8988T (cell line): ENCODE measurements at regions not wholly inside any gene's neighbourhood (a gene's known extent, or its start where the extent isn't known, plus 50 kb on each side); places are given as distances from the start of the nearest gene placed in this dataset.

ENCODE experiments used
- DNase-seq: peaks from one replicate; pipeline ENCODE4 v3.0.0; 2011

DNA sequence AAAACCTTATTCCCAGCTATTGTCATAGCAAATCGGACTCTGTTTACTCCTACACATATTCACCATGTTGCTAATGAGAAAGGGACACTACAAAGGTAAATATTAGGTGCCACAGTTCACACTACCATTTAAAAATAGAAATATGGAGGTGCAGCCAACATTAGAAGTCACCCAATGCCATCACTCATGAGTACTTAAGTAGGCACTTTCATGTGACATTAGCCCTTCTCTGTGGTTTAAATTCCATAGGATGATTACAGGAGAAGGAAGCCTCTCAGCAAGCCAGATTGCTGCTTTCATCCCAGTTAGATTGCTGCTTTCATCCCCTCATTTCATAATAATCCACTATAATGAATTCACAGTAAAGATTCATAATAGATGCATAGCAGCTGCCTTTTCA is 376.8 kb upstream of the ALCAM start:
- no peak for DNase-seq

- DNase-seq: no peak
Measured at GRCh38 chr3:104990758-104991157, 376.0 kb upstream of the ALCAM start.

DNA sequence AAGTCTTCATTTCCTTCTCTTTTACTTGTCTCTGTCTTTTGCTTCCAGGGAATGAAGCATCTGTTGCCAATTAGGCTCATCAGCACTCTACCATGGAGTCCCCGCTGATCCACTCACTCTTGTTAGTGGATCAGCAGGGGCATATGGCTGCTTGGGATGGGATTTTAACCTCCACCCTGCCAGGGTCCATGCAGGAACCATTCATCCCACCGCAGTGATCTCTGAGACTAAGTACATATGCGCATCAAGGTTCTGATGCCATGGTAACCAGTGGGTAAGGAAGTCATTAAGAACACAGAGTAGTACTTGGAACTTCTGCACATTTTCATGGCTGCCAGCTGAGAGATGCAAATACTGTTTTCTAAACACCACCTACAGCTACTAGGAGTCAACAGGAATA is 374.0 kb upstream of the ALCAM start:
- DNase-seq: no peak

DNA sequence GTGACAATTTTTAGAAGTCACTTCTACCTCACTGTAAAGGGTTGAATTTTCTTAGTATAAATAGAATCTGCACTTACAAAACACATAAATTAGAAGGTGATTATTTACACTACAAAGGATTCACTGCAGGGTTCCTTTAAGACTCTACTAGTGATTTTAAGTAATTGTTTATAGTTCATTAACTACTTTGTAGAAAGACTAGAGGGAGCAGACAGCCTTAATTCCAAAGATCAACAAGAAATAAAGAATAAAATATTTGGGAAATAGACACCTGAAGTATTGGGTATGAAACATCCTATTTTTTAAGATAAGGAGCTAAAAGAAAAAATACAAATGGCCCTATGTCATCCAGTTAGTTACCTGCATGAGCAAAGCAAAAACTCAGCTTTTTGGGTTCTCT is 360.5 kb upstream of the ALCAM start:
- DNase-seq: no peak

- DNase-seq: no peak
Measured at GRCh38 chr3:105013657-105014056, 353.1 kb upstream of the ALCAM start.

- no peak for DNase-seq
Measured at GRCh38 chr3:105014631-105015030, 352.1 kb upstream of the ALCAM start.

DNA sequence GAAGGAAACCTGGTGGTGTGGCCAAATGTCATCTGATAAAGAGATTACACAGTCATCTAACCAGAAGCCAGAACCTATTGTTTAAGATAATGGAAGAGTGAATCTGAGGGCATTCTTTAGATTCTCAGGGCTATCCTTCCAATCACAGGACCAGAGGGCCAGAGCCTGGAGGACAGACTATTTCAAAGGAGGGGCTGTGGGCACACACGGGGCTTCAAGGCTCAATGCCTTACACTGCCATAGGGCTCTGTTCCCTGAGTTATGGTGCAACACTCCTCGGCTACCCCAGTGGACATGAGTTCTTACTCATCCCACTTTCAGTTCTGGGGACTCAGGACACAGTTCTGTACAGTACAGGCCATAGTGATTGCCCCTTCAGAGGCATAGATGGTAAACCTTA is 343.9 kb upstream of the ALCAM start:
- no peak for DNase-seq

DNA sequence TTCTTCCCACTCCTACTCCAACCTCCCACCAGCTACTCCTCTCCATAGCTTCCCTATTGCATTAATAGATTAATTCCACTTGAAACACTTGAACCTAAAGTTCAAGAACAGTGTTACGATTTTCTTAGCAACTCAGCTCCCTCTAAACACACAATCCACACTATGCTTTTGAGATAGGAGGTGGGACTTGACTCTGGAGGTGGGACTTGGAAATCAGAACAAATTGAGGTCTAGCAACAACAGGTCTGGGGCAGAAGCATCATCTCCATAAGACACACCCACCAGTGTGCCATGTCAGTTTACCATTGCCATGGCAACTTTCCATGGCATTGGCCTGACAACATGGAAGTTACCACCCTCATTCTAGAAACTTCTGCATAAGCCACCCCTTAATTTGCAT is 336.5 kb upstream of the ALCAM start:
- no peak for DNase-seq

DNA sequence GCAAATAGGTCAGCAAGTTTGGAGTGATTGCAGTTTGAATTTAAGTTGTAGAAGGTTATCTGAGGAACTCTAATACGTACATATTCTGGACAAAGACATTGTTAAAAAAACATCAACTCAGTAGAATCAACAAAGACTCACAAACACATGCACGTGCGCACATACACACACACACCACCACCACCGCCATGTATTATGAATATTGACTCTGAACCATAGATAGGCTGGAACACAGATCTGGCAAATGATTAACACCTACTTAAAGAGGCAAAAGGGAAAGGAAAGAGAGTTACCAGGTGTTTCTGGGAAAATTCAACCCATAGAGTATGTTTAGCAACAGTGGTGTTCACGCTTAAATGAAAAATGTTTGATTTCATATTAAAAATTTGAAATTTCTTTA is 334.2 kb upstream of the ALCAM start:
- no peak for DNase-seq

GRCh38 chr3:105033081-105033480 is 333.6 kb upstream of the ALCAM start:
- DNase-seq: no peak

DNA sequence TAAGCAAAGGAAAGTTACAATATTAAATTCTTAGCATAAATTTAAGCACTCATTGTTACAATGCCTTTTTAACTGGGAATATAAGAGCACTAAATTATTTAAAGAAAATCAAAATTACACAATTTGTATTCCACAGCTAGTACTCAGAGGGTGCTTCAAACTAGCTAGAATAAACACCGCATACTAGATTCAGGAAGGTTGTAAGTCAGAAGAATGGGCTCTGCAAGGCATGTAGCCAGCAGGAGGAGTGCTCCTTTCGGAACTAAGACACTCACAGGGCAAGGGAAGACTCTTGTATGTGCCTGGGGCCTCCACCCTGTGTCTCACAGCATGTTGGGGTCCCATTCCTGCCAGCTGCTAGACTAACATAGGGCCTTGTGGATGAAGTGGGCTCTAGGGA is 327.7 kb upstream of the ALCAM start:
- no peak for DNase-seq

GRCh38 chr3:105040026-105040622 is 326.6 kb upstream of the ALCAM start:
- DNase-seq: no peak

DNA sequence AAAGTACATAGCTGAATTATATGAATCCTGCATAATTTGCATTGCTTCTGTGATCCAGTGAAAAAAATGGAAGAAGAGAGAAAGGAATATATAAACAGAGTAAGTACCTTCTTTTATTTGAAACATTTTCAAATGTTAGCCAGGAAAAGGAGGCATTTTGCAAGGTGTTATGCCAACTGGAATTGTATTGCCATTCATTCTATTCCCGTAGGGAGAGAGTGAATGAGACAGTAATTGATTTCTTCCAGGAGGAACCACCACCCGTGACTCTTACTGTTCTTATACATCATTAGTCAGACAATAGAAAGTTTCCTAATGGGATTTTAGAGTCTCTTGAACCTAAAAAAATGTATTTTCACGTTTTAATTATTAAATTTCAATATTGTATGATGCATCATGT is 324.1 kb upstream of the ALCAM start:
- no peak for DNase-seq

DNA sequence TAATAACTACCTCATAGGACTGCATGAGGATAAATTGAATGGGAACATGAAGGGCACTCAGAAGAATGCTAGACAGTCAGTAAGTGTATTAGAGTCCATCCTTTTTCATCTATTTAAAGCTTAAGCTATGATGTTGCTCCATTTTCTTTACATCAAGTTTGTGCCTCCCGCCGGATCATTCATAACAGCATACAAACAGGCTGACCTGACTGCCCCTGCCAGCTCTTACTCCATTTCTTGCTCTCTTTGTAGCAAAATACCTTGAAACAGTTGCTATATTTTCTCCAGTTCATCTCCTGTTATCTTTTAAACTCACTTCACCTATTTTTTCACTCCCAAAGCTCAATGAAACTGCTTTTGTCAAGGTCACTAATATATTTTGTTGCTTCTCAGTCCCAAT is 315.6 kb upstream of the ALCAM start:
- DNase-seq: no peak

DNA sequence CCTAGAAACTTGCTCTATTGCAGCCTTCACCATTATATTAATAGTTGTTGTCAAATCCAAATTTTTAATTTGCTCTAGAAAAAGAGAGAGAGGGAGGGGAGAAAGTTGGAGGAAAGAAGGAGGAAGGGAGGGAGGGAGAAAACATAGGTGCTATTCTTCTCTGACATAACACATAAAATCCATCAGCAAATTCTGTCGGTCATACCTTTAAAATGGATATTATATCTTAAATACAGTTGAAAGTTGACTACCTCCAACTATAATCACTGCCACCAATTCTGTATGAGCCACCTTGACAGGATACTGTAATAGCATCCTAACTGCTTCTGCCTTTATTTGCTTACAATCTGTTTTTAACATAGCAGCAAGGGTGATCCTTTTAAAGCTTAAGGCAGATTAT is 314.7 kb upstream of the ALCAM start:
- DNase-seq: no peak

GRCh38 chr3:105062853-105063252 is 303.9 kb upstream of the ALCAM start:
- DNase-seq: no peak

GRCh38 chr3:105065895-105066839 is 300.5 kb upstream of the ALCAM start:
- no peak for DNase-seq

DNA sequence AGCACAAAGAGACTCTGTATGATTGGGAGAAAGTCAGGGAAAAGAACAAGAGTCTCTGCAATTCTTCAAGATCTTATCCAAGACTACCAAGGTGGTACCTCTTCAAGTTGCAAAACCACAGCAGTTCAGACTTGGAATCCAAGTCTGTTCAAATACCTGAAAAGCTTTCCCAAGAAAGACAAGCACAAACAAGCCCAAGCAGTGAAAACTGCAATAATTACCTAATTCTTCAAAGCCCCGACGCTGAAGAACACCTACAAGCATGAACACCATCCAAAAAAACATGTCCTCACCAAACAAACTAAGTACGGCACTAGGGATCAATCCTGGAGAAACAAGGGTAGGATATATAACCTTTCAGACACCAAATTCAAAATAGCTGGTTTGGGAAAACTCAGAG is 299.3 kb upstream of the ALCAM start:
- DNase-seq: no peak

GRCh38 chr3:105077060-105077822 is 289.5 kb upstream of the ALCAM start:
- no peak for DNase-seq

DNA sequence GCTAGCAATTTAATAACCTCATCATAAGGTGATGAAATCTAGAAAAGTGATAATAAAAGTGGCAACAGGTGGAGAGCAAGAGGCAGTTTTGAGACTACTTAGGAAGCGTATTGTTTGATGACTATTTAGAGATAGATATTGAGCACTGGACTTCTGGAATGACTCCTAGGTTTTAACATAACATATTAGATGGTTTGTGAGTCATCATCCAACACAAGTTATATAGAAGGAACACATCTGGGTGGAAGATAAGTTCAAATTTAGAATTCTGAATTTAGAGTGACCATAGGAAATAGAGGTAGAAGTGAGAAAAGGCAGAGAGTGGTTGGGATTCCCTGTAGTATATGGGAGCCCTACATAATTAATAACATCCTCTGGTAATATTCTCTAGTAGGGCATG is 282.8 kb upstream of the ALCAM start:
- no peak for DNase-seq

GRCh38 chr3:105085506-105085905 is 281.2 kb upstream of the ALCAM start:
- no peak for DNase-seq

- DNase-seq: no peak
Measured at GRCh38 chr3:105093371-105094252, 273.1 kb upstream of the ALCAM start.

DNA sequence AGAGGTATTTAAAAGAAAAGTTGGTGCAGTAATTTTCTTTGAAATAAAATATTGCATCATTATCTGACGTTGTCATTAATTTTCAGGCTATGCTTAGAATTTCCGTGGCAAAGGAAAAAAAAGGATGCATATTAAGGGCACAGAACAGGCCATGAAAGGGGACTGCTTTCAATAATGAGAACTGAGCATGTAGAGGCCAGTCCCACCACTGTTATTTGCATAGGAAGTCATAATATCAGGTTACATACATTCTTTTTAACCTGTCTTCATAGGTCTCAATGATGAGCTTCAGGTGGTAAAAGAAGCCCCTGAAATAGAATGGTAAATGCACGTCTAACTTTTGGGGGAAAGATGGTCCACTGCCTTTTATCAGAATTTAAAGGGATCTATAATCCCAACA is 272.1 kb upstream of the ALCAM start:
- no peak for DNase-seq
